ENCODE measurements at regions not wholly inside any gene's neighbourhood (a gene's known extent, or its start where the extent isn't known, plus 50 kb on each side); places are given as distances from the start of the nearest gene placed in this dataset.
"Not testable (repeated sequence)": the region's sequence is repeated elsewhere in the genome, so short reads cannot be mapped to it uniquely, and the experiment has no call there.

GRCh38 chr12:125561008-125561407, 495.8 kb downstream of the AACS start:
- not testable (repeated sequence) for DNase-seq (ENCODE audit: low read depth in 2 of 2)

- DNase-seq (ENCODE audit: low read depth in 2 of 2) = no peak
Observed at GRCh38 chr12:125564753-125565152, 499.5 kb downstream of the AACS start.

GRCh38 chr12:125567581-125567980, 502.3 kb downstream of the AACS start:
- no peak for DNase-seq (ENCODE audit: low read depth in 2 of 2)

- no peak for DNase-seq (ENCODE audit: low read depth in 2 of 2)
Observed at GRCh38 chr12:125568306-125568705, 503.1 kb downstream of the AACS start.

GRCh38 chr12:125573271-125573670, 508.0 kb downstream of the AACS start:
- DNase-seq (ENCODE audit: low read depth in 2 of 2) = no peak

- DNase-seq (ENCODE audit: low read depth in 2 of 2) = no peak
Observed at GRCh38 chr12:125577334-125577733, 512.1 kb downstream of the AACS start.

GRCh38 chr12:125579916-125580315, 514.7 kb downstream of the AACS start:
- DNase-seq (ENCODE audit: low read depth in 2 of 2) = no peak

GRCh38 chr12:125583071-125583470, 517.8 kb downstream of the AACS start:
- no peak for DNase-seq (ENCODE audit: low read depth in 2 of 2)

- no peak for DNase-seq (ENCODE audit: low read depth in 2 of 2)
Observed at GRCh38 chr12:125586441-125586840, 521.2 kb downstream of the AACS start.

GRCh38 chr12:125593269-125593668, 528.0 kb downstream of the AACS start:
- DNase-seq (ENCODE audit: low read depth in 2 of 2) = no peak

GRCh38 chr12:125604976-125605375, 539.7 kb downstream of the AACS start:
- DNase-seq (ENCODE audit: low read depth in 2 of 2) = no peak

GRCh38 chr12:125606312-125606711, 541.1 kb downstream of the AACS start:
- no peak for DNase-seq (ENCODE audit: low read depth in 2 of 2)

- no peak for DNase-seq (ENCODE audit: low read depth in 2 of 2)
Observed at GRCh38 chr12:125610292-125610691, 545.1 kb downstream of the AACS start.

- DNase-seq (ENCODE audit: low read depth in 2 of 2) = no peak
Observed at GRCh38 chr12:125610971-125611370, 545.7 kb downstream of the AACS start.

GRCh38 chr12:125614058-125614457, 548.8 kb downstream of the AACS start:
- DNase-seq (ENCODE audit: low read depth in 2 of 2) = no peak

GRCh38 chr12:125619723-125620122, 554.5 kb downstream of the AACS start:
- no peak for DNase-seq (ENCODE audit: low read depth in 2 of 2)

- no peak for DNase-seq (ENCODE audit: low read depth in 2 of 2)
Observed at GRCh38 chr12:125633686-125634085, 568.5 kb downstream of the AACS start.

- DNase-seq (ENCODE audit: low read depth in 2 of 2) = no peak
Observed at GRCh38 chr12:125634813-125635212, 569.6 kb downstream of the AACS start.

GRCh38 chr12:125639826-125640225, 574.6 kb downstream of the AACS start:
- no peak for DNase-seq (ENCODE audit: low read depth in 2 of 2)

GRCh38 chr12:125643055-125643454, 577.8 kb downstream of the AACS start:
- no peak for DNase-seq (ENCODE audit: low read depth in 2 of 2)

- DNase-seq (ENCODE audit: low read depth in 2 of 2) = no peak
Observed at GRCh38 chr12:125645724-125646123, 580.5 kb downstream of the AACS start.

- no peak for DNase-seq (ENCODE audit: low read depth in 2 of 2)
Observed at GRCh38 chr12:125650587-125650986, 585.4 kb downstream of the AACS start.

- no peak for DNase-seq (ENCODE audit: low read depth in 2 of 2)
Observed at GRCh38 chr12:125651625-125652024, 586.4 kb downstream of the AACS start.

- no peak for DNase-seq (ENCODE audit: low read depth in 2 of 2)
Observed at GRCh38 chr12:125652681-125653080, 587.4 kb downstream of the AACS start.

GRCh38 chr12:125657681-125658080, 592.4 kb downstream of the AACS start:
- no peak for DNase-seq (ENCODE audit: low read depth in 2 of 2)
